HG03108 (cell line): ENCODE measurements at regions not wholly inside any gene's neighbourhood (a gene's known extent, or its start where the extent isn't known, plus 50 kb on each side); places are given as distances from the start of the nearest gene placed in this dataset.
A peak's percentile ranks its signal among the peaks of the same experiment; 100 is the strongest.
"Not testable (repeated sequence)": the region's sequence is repeated elsewhere in the genome, so short reads cannot be mapped to it uniquely, and the experiment has no call there.

Source experiments
- ATAC-seq: cut with Tn5 transposase; IDR thresholded peaks from one replicate; pipeline ENCODE4 v1.9.1; 2021; ENCODE audit warnings: moderate library complexity; ENCODE audit not compliant: unreplicated experiment

DNA sequence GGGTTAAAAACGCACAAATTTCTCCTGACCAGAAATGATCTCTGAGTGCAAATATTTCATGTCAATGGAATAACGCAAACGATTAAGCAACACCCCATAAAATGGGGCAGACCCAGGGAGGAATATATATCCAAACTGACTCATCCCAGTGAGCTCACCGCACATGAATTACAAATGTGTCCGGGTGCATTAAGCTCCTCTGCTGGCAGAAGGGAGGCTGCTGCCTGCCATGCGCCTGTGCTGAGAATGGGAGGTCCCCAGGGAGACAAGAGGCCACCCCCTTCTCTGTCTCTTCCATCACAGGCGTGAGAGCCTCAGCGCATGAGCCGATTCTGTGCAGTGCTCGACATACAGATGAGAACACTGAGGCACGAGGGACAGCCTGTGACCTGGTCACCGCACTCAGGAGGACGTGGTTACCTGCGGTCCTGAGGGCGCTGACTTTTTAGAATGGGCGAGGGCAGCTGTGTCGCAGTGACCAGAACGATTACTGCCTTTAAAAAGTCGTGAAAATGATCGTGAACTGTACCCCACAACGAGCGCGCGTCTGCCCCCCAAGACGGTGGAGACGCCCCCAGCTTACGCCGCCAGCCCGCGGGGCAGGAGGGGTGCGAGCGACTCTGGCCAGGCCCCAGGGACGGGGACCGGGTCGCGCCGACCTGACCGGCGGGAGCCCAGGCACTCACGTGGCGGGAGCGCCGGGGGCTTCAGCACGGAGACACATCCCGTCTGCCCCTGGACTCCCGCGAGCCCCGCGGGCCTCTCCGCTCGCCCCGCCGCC lies 188.5 kb downstream of the ADRA2C start:
- ATAC-seq = not testable (repeated sequence)

DNA sequence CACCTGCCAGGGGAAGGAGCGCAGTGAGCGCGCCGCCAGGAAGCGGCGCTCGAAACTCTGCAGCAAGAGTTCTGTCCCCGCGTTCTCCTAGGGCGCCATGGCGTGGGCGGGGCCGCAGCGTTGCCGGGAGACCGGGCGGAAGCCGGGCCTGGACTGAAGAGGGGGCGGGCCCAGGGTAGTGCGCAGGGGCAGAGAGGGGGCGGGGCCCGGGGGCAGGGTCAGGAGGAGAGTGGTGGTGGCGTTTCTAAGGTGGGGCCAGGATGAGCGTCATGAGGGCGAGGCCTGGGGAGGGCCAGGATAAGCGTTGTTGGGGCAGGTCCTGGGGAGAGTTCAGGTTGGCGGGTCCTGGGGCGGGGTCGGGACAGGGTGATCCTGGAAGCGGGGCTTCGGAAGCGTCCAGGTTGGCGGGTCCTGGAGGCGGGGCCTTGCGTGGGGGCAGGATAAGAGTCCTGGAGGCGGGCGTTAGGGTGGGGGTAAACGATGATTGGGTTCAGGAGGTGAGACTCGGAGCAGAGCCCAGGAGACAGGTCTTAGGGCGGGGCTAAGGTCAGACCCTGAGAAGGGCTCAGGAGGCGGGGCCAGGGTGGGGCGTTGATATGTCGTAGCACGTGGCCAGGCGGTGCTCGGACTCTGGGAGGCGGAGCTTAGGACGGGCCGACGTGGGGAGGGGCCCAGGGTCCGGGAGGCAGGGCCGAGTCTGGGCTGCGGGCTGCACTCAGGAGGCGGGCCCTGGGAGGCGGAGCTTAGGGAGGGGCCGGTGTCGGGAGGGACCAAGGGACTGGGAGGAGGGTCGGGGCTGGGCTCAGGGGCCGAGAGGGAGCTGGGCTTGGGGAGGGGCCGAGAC lies 189.4 kb downstream of the ADRA2C start:
- ATAC-seq = peak; percentile 98

DNA sequence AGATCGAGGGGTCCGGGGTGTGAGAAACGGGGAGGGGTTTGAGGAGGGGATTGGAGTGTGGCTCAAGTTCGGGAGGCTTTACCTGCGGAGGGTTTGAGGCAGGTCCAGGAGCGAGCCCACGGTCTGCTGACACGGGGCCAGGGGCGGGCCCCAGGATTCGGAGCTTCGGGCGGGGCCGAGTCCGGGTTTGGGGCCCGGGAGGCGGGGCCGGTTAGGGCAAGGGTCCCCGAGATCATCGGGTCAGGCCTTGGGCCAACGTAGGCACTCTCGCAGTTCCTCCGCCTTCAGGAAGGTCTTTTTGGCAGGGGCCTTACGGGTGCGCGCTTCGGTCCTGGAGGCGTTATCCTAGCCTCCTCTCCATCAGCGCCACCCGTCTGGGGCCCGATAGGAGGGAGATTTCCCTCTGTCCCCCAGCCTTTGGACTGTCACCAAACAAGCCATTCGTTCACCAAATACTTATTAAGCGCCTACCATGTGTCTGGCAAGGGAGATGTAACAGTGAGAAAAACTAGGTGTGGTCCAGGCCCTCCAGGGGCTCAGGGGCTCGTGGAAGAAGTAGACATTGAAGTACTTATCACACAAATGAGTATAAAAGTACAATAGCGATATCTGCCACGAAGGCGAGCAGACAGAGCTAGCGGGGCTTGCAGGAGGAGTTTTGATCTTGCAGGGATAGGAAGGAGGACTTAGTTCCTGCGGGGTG lies 190.1 kb downstream of the ADRA2C start:
- not testable (repeated sequence) for ATAC-seq

DNA sequence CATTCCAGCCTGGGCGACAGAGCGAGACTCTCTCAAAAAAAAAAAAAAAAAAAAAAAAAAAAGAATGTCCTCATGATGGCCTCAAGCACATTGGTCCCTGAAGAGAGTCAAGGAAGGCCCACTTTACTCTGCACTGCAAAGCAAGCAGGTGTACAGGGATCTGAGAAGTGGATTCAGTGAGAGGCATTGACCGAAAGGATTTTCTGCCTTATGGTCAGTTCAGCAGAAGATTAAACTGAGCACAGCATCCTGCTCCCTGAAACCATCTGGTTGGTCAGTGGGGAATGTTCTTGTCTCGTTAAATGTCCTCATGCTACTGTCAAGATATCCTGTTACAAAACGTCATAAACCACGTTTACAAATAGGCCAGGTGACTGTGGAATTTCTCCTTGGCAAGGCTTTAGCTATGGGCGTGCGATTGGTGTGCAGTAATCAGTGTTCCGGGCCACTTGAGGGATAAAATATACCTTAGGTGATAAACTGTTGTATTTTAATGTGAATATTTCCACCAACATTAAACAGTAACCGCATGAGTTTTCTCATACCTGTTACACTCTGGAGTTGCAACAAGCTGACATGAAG lies 195.0 kb downstream of the ADRA2C start:
- ATAC-seq = not testable (repeated sequence)

DNA sequence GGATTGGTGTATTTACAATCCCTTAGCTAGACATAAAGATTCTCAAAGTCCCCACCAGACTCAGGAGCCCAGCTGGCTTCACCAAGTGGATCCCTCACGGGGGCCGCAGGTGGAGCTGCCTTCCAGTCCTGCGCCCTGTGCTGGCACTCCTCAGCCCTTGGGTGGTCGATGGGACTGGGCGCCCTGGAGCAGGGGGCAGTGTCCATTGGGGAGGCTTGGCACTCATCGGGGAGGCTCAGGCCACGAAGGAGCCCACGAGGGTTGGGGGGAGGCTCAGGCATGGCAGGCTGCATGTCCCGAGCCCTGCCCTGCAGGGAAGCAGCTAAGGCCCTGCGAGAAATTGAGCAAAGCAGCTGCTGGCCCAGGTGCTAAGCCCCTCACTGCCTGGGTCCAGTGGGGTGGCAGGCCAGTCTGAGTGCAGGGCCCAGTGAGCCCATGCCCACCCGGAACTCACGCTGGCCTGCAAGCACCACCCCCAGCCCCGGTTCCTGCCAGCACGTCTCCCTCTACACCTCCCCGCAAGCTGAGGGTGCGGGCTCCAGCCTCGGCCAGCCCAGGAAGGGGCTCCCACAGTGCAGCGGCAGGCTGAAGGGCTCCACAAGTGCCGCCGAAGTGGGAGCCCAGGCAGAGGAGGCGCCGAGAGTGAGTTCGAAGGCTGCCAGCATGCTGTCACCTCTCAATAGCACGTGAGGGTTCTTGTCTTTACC lies 198.5 kb downstream of the ADRA2C start:
- not testable (repeated sequence) for ATAC-seq

DNA sequence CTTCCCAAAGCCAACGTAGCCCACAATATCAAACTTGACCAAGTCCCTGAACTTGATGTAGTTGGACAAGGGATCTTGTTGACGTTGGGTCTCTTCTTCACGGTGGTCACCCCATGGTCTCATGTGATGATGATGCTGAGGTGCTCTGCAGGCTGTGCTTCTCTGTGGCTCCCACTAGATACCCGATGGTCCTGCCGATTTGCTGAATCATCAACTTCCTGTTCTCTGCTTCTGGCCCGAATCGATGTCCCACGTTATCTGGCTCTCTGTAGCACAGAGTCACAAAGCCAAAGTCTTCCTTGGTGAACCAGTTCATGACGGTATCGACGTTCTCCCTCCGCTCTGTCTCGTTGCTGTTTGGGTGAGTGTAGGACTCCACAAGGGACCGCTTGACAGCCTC lies 201.0 kb downstream of the ADRA2C start:
- not testable (repeated sequence) for ATAC-seq

DNA sequence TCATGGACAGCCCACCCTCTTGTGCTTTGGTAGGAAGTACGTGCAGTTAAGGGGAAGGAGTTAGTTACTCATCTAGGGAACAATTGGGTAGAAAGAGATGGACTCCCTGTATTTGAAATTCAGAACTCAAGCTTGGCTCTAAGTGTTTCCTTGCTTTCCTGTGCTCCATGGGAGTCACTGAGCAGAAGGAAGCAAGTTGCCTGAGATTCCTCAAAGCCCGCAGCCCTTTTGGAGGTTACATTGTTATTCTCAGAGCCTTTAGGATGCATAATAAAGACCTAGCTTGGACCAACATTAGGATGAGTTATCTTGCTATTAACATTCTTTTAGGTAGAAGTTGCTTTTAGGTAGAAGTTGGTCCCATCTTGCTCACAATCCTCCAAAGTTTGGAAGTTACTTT lies 206.4 kb downstream of the ADRA2C start:
- ATAC-seq = not testable (repeated sequence)

DNA sequence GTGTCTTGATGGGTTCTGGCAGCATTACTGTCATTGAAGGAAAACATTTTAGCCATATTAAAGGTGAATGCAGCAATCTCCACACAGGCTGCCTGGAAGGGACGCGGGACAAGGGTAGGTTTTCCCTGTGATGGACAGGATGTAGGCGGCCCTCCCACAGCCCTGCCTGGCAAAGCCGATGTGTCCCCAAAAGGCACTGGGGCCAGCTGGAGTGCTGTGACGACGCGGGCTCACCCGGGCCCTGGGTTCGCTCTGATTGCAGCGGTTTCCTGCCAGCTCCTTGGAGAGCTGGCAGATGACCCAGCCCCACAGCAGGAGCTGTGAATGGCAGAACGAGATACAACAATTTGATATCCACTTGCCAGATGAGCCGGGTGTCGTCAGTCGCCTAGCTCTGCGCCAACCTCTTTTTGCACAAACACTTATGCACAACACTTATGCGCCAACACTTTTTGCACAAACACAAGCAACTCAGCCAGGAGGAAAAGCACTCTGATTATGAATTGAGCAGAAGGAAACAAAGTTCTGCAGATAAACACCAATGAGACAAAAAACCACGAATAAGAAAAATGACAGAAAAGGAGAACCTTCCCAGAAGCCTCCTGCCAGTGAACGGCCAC lies 207.5 kb downstream of the ADRA2C start:
- not testable (repeated sequence) for ATAC-seq

DNA sequence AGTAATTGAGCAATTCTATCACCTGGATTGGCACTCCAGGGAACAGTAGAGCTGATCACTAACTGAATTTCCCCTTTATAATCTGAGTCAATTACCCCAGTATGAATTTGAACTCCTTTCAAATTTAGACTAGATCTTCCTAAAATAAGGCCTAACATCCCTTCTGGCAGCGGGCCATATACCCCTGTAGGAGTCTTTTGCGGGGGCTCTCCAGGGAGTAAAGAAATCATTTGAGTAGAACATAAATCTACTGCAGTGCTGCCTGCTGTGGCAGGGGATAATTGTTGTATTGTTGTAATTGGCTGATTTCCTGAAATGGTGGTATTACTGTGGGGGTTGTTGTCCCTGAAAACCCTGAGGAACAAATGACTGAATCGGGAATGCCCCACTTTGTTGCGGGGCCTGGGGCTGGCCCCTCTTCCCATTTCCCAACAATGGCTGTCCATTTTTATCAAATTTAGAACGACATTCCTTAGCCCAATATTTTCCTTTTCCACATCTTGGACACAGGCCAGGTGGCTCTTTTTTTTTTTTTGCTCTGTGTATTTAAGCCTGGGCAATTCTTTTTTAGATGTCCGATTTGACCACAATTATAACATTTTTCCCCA lies 217.4 kb downstream of the ADRA2C start:
- not testable (repeated sequence) for ATAC-seq

DNA sequence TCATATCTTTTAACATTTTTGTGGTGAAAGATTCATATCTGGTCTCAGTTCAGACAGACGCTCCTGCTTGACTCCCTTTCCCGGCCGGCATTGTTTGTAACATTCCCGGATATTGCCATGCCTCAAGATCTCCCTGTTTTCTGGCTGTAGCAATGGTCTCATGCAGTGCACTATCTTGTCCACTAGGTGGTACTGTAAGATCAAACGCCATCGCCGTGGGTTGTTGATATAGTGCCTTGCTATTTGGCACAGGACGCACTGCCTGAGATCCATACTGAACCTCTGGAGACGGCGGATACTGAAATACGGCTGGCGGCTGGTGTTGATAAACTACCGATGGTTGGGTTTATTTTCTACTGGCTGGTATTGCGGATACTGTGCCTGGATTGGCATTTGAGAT lies 218.6 kb downstream of the ADRA2C start:
- ATAC-seq = not testable (repeated sequence)

DNA sequence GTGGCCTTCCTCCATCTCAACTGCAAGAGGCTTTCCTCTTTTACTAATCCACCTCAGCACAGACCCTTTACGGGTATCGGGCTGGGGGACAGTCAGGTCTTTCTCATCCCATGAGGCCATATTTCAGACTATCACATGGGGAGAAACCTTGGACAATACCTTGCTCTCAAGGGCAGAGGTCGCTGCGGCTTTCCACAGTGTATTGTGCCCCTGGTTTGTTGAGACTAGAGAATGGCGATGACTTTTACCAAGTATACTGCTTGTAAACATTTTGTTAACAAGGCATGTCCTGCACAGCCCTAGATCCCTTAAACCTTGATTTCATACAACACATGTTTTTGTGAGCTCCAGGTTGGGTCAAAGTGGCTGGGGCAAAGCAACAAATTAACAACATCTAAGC lies 220.2 kb downstream of the ADRA2C start:
- ATAC-seq = not testable (repeated sequence)

DNA sequence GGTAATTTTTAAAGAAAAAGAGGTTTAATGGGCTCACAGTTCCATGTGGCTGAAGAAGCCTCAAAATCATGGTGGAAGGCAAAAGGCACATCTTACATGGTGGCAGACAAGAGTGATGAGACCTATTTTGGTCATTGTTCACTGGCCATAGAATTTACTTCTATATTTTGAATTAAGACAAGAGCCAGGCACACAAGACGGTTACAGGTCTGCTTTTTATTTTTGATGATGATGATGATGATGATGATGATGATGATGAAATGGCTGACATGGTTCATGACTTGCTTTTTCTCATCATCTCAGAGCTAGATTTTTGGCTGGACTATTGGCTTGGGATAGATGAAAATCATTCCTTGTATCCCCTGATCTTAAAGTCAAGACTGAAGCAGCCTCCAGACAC lies 229.3 kb downstream of the OTOP1 start:
- not testable (repeated sequence) for ATAC-seq

DNA sequence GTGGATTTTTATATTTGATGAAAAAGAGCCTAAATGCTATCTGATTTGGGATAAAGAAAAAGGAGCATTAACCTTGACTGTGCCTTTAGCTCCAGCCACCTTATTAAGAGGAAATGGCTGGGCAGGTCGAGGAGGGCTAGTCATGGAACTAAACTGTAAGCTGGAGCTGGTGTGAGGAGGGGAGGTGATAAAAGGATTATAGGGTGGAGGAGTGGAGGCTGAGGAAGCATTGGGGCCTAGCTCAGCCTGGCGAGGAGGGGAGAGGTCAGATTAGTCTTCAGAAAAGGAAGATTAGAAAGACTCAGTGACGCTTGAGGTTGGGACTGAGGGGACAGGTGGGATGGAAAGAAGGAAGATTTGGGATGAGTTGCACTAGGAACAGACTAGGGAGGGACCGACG lies 222.7 kb downstream of the OTOP1 start:
- not testable (repeated sequence) for ATAC-seq

DNA sequence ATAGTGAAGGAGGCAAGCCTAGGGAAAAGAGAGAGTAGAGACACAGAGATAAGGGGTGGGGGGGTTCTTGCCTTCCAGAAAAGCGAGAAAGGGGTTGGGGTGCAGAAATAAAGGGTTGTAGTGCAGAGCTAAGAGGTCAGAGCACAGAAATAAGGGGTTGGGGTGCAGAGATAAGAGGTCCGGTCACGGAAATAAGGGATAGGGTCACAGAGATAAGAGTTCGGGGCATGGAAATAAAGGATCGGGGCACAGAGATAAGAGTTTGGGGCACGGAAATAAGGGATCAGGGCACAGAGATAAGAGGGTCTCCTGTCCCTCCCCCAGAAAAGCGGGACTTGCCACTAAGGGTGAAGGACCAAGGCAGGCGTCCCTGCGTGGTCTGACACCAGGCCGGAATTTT lies 222.0 kb downstream of the OTOP1 start:
- ATAC-seq = not testable (repeated sequence)

DNA sequence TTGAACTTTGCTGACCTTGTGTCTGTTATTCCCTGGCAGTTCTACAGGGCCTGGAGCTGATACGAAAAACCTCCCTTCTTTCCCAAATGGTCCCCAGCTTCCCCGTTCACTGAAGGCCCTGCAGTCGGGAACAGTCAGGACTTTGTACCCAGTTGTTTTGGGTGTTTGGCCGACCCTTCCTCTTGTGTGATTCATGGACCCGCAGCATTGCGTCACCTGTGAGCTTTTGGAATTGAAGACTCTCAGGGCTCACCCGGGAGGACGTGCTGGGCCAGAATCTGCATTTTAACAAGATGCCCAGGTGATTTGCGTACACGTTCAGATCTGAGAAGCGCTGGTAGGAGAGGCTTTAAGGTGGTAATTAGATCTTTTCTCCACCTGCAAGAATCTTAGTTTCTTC lies 220.4 kb downstream of the OTOP1 start:
- not testable (repeated sequence) for ATAC-seq

DNA sequence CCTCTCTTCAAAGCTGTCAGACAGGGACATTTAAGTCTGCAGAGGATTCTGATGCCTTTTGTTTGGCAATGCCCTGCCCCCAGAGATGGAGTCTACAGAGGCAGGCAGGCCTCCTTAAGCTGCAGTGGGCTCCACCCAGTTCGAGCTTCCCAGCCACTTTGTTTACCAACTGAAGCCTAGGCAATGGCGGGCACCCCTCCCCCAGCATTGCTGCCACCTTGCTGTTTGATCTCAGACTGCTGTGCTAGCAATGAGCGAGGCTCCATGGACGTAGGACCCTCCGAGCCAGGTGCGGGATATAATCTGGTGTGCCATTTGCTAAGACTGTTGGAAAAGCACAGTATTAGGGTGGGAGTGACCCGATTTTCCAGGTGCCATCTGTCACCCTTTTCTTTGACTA lies 207.7 kb downstream of the OTOP1 start:
- ATAC-seq = not testable (repeated sequence)

DNA sequence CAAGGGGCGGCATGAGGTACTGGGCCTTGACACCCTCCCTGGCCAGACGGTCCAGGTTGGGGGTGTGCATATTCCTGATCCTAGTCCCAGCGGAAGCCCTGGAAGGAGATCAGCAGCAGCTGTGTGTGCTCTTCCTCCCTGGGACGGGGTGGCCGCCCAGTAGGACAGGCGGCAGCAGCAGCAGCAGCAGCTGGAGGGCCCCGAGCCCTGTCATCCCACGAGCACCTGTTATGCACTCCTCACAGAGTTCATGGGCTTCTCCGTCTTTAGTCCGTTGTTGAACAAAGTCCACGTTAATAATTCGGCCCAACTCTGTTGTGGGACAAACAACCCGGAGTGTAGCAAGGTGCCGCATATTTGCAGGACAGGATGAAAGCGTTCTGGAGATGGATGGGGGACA lies 205.6 kb downstream of the OTOP1 start:
- ATAC-seq = not testable (repeated sequence)

DNA sequence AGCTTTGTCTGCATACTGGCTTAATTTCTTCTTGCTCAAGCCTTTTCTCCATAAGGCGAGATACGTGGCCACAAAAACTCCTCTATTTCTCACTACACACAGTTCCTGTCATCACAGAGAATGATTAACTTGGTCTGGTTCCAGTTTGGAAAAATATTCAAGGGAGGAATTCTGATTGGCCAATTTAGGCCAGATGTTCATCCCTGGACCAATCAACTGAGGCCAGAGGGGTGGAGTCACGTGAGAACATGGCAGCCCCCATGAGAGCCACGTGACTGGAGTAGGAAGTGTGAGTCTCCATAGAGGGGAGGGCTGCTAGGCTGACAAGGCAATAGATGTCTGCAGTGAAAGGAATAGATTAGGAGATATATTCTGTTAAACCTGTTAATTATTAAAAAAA lies 200.0 kb downstream of the OTOP1 start:
- ATAC-seq = not testable (repeated sequence)

DNA sequence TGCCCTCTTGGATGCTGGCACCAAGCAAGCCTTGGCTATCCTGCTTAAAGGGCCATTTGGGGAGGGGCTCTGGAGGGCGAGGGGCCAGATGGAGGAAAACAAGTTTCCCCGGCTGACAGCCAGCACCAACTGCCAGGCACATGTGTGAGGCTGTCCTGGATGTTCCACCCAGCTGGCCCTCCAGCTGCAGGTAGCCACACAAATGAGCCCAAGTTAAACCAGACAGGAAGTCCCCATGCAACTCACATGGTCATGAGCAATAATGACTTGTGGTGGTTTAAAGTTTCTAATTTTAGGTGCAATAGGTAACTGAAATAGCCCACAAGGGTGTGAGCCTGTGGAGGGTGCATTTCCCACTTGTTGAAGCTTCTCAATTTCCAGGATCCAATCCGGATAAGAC lies 198.0 kb downstream of the OTOP1 start:
- not testable (repeated sequence) for ATAC-seq
